GM12878 (cell line): ENCODE measurements at regions not wholly inside any gene's neighbourhood (a gene's known extent, or its start where the extent isn't known, plus 50 kb on each side); places are given as distances from the start of the nearest gene placed in this dataset.

Experiments
- ATAC-seq: fragments of 200-7000 bp; cut with Tn5 transposase; 3 replicates; pipeline ENCODE4 v1.9.1; 2020; ENCODE audit warnings: mild to moderate bottlenecking, moderate library complexity
- BruUV-seq: library from RNA; stranded (reverse); fragments of 400-500 nt; replicated peaks from 2 replicates; lab custom pipeline; 2021; lab: Mats Ljungman, UMichigan
- CTCF ChIA-PET: fragments of 300-600 bp; sonication (Branson Sonifier 250); formaldehyde crosslinking; extraction: SDS; loops from one replicate; lab custom pipeline; 2021; ENCODE audit warnings: inconsistent platforms; lab: Yijun Ruan, JAX
- POLR2A ChIA-PET: fragments of 350-600 bp; formaldehyde crosslinking; extraction: SDS; loops from one replicate; lab custom pipeline; 2021; ENCODE audit warnings: inconsistent platforms; lab: Charles Lee
- RAD21 ChIA-PET: fragments of 300-600 bp; sonication (Branson Sonifier 250); formaldehyde crosslinking; loops from one replicate; lab custom pipeline; 2023; ENCODE audit warnings: antibody characterized with exemption; ENCODE audit not compliant: unreplicated experiment; lab: Charles Lee
- SMC1A ChIA-PET: fragments of 300-600 bp; sonication (Branson Sonifier 250); formaldehyde crosslinking; loops from one replicate; lab custom pipeline; 2023; ENCODE audit not compliant: unreplicated experiment, uncharacterized antibody; lab: Charles Lee
- DNase-seq: peaks from one replicate; pipeline ENCODE4 v3.0.0-alpha.2; 2011; ENCODE audit warnings: low read depth, low spot score
- FAIRE-seq: peaks from 3 replicates; lab custom pipeline; 2011; peaks lifted over from hg19 to GRCh38; lab: Jason Lieb, UNC
- H2AFZ ChIP-seq: 2 replicates; pipeline ENCODE4 v1.6.0; 2011; ENCODE audit warnings: low read depth, low read length, control low read depth; ENCODE audit not compliant: control insufficient read depth
- H3K27ac ChIP-seq: 2 replicates; pipeline ENCODE4 v1.5.1; 2011; ENCODE audit warnings: control low read depth; ENCODE audit not compliant: control insufficient read depth, insufficient read depth
- H3K27me3 ChIP-seq, 2 experiments: replicated peaks in 1 of 2; 2 replicates each; pipeline versions ENCODE4 v1.6.0 to v1.6.1; 2011; ENCODE audit warnings: low read length in 1 of 2; ENCODE audit not compliant: control insufficient read depth in 2 of 2, insufficient read depth in 2 of 2
- H3K36me3 ChIP-seq, 2 experiments: 2 replicates each; pipeline ENCODE4 v1.5.1; 2011; ENCODE audit warnings: low read length in 1 of 2; ENCODE audit not compliant: control insufficient read depth in 2 of 2, insufficient read depth in 2 of 2
- H3K4me1 ChIP-seq: 2 replicates; pipeline ENCODE4 v1.6.1; 2011; ENCODE audit warnings: mild to moderate bottlenecking, low read length, moderate library complexity, mixed read lengths; ENCODE audit not compliant: control insufficient read depth, insufficient read depth
- H3K4me2 ChIP-seq: 2 replicates; pipeline ENCODE4 v1.6.0; 2011; ENCODE audit warnings: control low read depth; ENCODE audit not compliant: control insufficient read depth, insufficient read depth
- H3K4me3 ChIP-seq: fragments of 200-600 bp; sonication (generic); 2 replicates; pipeline ENCODE4 v1.5.1; 2016
- H3K79me2 ChIP-seq: 2 replicates; pipeline ENCODE4 v1.6.0; 2011; ENCODE audit warnings: low read length; ENCODE audit not compliant: control insufficient read depth, insufficient read depth
- H3K9ac ChIP-seq: 2 replicates; pipeline ENCODE4 v1.8.0; 2011; ENCODE audit warnings: low read length, control low read depth, mixed read lengths; ENCODE audit not compliant: control insufficient read depth, insufficient read depth
- H3K9me3 ChIP-seq: replicated peaks from 3 replicates; pipeline ENCODE4 v1.5.1; 2011; ENCODE audit warnings: mild to moderate bottlenecking, low read length; ENCODE audit not compliant: control insufficient read depth, insufficient read depth
- H4K20me1 ChIP-seq: 2 replicates; pipeline ENCODE4 v1.6.0; 2011; ENCODE audit not compliant: control insufficient read depth, insufficient read depth
- CEBPB ChIP-seq, 2 experiments: fragments of 150-350 bp in 1 of 2; IDR thresholded peaks; 2 replicates each; pipeline ENCODE4 v1.6.1; 2012 to 2014; ENCODE audit warnings: low read depth in 2 of 2, low read length in 2 of 2, borderline replicate concordance in 1 of 2, inconsistent platforms in 1 of 2
- CEBPZ ChIP-seq: fragments of 150-350 bp; IDR thresholded peaks from 2 replicates; pipeline ENCODE4 v1.6.1; 2016; ENCODE audit warnings: low read depth, low read length
- CHD2 ChIP-seq: IDR thresholded peaks from 2 replicates; pipeline ENCODE4 v1.6.1; 2011; ENCODE audit warnings: low read depth, low read length, improper control_type of control experiment, borderline replicate concordance
- EP300 ChIP-seq, 2 experiments: fragments of 150-350 bp in 1 of 2; IDR thresholded peaks; 2 replicates each; pipeline ENCODE4 v1.6.1; 2011 to 2012; ENCODE audit warnings: low read depth in 2 of 2, low read length in 2 of 2, borderline replicate concordance in 1 of 2, improper control_type of control experiment in 1 of 2, inconsistent platforms in 1 of 2; ENCODE audit not compliant: control insufficient read depth in 1 of 2
- FOS ChIP-seq: IDR thresholded peaks from 3 replicates; pipeline ENCODE4 v1.6.1; 2011; ENCODE audit warnings: borderline replicate concordance; ENCODE audit not compliant: insufficient read length; ENCODE audit errors: extremely low read depth
- FOXK2 ChIP-seq: fragments of 450-650 bp; IDR thresholded peaks from 2 replicates; pipeline ENCODE4 v1.6.1; 2017; ENCODE audit warnings: mild to moderate bottlenecking, moderate library complexity
- GATAD2B ChIP-seq: fragments of 450-650 bp; conservative IDR thresholded peaks from 2 replicates; pipeline ENCODE4 v1.6.1; 2017; ENCODE audit warnings: low read depth, mild to moderate bottlenecking, moderate library complexity
- IKZF2 ChIP-seq, 2 experiments: fragments of 450-650 bp; IDR thresholded peaks; 2 replicates each; pipeline ENCODE4 v1.6.1; 2017; ENCODE audit warnings: mild to moderate bottlenecking in 2 of 2, moderate library complexity in 2 of 2
- MTA3 ChIP-seq: IDR thresholded peaks from 2 replicates; pipeline ENCODE4 v1.6.1; 2012; ENCODE audit warnings: low read length, inconsistent platforms, borderline replicate concordance
- NFXL1 ChIP-seq: fragments of 450-650 bp; IDR thresholded peaks from 2 replicates; pipeline ENCODE4 v1.6.1; 2017; ENCODE audit warnings: antibody characterized with exemption, mild to moderate bottlenecking, borderline replicate concordance
- PAX8 ChIP-seq: fragments of 450-650 bp; IDR thresholded peaks from 2 replicates; pipeline ENCODE4 v1.6.1; 2017; ENCODE audit warnings: mild to moderate bottlenecking, moderate library complexity
- RAD21 ChIP-seq: IDR thresholded peaks from 2 replicates; pipeline ENCODE4 v1.6.1; 2011; ENCODE audit warnings: mild to moderate bottlenecking, low read depth, low read length, moderate library complexity; ENCODE audit not compliant: insufficient read depth
- SMAD1 ChIP-seq: fragments of 450-650 bp; IDR thresholded peaks from 2 replicates; pipeline ENCODE4 v1.6.1; 2018; ENCODE audit warnings: mild to moderate bottlenecking, low read depth; ENCODE audit not compliant: partially characterized antibody
- SMC3 ChIP-seq: IDR thresholded peaks from 2 replicates; pipeline ENCODE4 v1.6.1; 2011; ENCODE audit warnings: low read length, improper control_type of control experiment, borderline replicate concordance
- SPI1 ChIP-seq: IDR thresholded peaks from 2 replicates; pipeline ENCODE4 v1.6.1; 2011; ENCODE audit warnings: low read depth, mild to moderate bottlenecking, low read length, moderate library complexity, borderline replicate concordance; ENCODE audit not compliant: insufficient read depth
- TCF7 ChIP-seq: IDR thresholded peaks from 2 replicates; pipeline ENCODE4 v1.6.1; 2014; ENCODE audit warnings: antibody characterized with exemption, borderline replicate concordance
- YY1 ChIP-seq: IDR thresholded peaks from 2 replicates; pipeline ENCODE4 v1.6.1; 2011; ENCODE audit warnings: low read depth, mild to moderate bottlenecking, low read length
- ZNF217 ChIP-seq: fragments of 450-650 bp; IDR thresholded peaks from 2 replicates; pipeline ENCODE4 v1.6.1; 2017; ENCODE audit warnings: antibody characterized with exemption, mild to moderate bottlenecking
- ZNF384 ChIP-seq: IDR thresholded peaks from 2 replicates; pipeline ENCODE4 v1.6.1; 2012; ENCODE audit warnings: low read depth, mild to moderate bottlenecking, low read length, improper control_type of control experiment, borderline replicate concordance
- WGBS: methylation state at CpG from one replicate; pipeline ENCODE4 v1.1.6; 2016; ENCODE audit warnings: low lambda C conversion rate; ENCODE audit not compliant: insufficient replicate concordance, insufficient coverage; ENCODE audit errors: missing lambda C conversion rate; 5-methylcytosine and 5-hydroxymethylcytosine counted together
- in situ Hi-C: fragments of 300-500 bp; cut with MboI; formaldehyde crosslinking; loops from 9 replicates; pipeline ENCODE4 v1.14.3; 2018; ENCODE audit warnings: mixed read lengths
- intact Hi-C: fragments of 100-400 bp; cut with micrococcal nuclease; formaldehyde crosslinking; loops from one replicate; pipeline ENCODE4 v1.14.2; 2022; ENCODE audit not compliant: unreplicated experiment

- no peak for FAIRE-seq
- no peak for DNase-seq
- Histone ChIP-seq H4K20me1 (no peaks in the 10 kb centered on the region), H3K79me2 (no peaks in the 10 kb centered on the region), H3K27me3 (no peaks in the 10 kb centered on the region), H3K9me3 (no peaks in the 10 kb centered on the region), H3K9ac (no peak overlapping the region), H3K4me1 (no peaks in the 10 kb centered on the region), H3K36me3 (no peaks in the 10 kb centered on the region), H3K27ac (no peak overlapping the region), H3K4me2 (no peak overlapping the region), H2AFZ (no peak overlapping the region), H3K4me3 (no peak overlapping the region)
- intact Hi-C loops (no loop called here), in situ Hi-C loops (no loop called here)
- CTCF ChIA-PET: no interaction called here
- no peak for ATAC-seq
- BruUV-seq: no TSS peak
- SMC1A ChIA-PET: no interaction called here
- POLR2A ChIA-PET: no interaction called here
- no peak for TF ChIP-seq YY1
- TF ChIP-seq RAD21: no peak
- TF ChIP-seq SMAD1: no peak
- no peak for TF ChIP-seq IKZF2 (IDR thresholded peaks at IDR 0.05)
- no peak for TF ChIP-seq CEBPB (IDR thresholded peaks at IDR 0.05; ENCODE audit: borderline replicate concordance in 1 of 2, low read depth in 2 of 2, low read length in 2 of 2)
- TF ChIP-seq EP300 (IDR thresholded peaks at IDR 0.05; ENCODE audit: borderline replicate concordance in 1 of 2, control insufficient read depth in 1 of 2, low read depth in 2 of 2, low read length in 2 of 2): no peak
- no peak for TF ChIP-seq MTA3
- TF ChIP-seq ZNF384: no peak
- no peak for TF ChIP-seq TCF7
- TF ChIP-seq NFXL1: no peak
- TF ChIP-seq SPI1: no peak
- TF ChIP-seq PAX8: no peak
- TF ChIP-seq ZNF217: no peak
- no peak for TF ChIP-seq FOXK2
- no peak for TF ChIP-seq FOS
- TF ChIP-seq CEBPZ: no peak
- no peak for TF ChIP-seq SMC3
- no peak for TF ChIP-seq GATAD2B
- TF ChIP-seq CHD2: no peak
- RAD21 ChIA-PET: no interaction called here
- 6% methylated on average over 4 of the region's 4 CpGs for WGBS
Observed at GRCh38 chr3:116961106-116961505, 251.5 kb downstream of the TUSC7 start.
